Right ventricle myocardium inferior (tissue), 1 donor: ENCODE measurements at regions not wholly inside any gene's neighbourhood (a gene's known extent, or its start where the extent isn't known, plus 50 kb on each side); places are given as distances from the start of the nearest gene placed in this dataset.

Experiments
- ATAC-seq: fragments of 200-7000 bp; cut with Tn5 transposase; one replicate; pipeline ENCODE4 v1.9.1; 2020; ENCODE audit warnings: mild to moderate bottlenecking, moderate library complexity
- DNase-seq: peaks from one replicate; pipeline ENCODE4 v3.0.0; 2021; ENCODE audit errors: missing footprints
- intact Hi-C: fragments of 100-400 bp; cut with DNase I; formaldehyde crosslinking; loops from one replicate; pipeline ENCODE4 v1.11.0; 2022
- donor health status: DM: no; HTN: yes; CAD: no; lungs with severe emphysema.

GRCh38 chr4:126790633-126791032 lies 842.1 kb upstream of the INTU start:
- ATAC-seq = peak; percentile 52
- DNase-seq = no peak
- intact Hi-C loops = no loop called here

GRCh38 chr4:126794363-126794762 lies 838.4 kb upstream of the INTU start:
- intact Hi-C loops = no loop called here
- no peak for ATAC-seq
- DNase-seq = no peak

- DNase-seq (no peak), ATAC-seq (no peak)
- intact Hi-C loops = no loop called here
Observed at GRCh38 chr4:126798214-126798613, 834.5 kb upstream of the INTU start.

GRCh38 chr4:126799416-126799815 lies 833.3 kb upstream of the INTU start:
- intact Hi-C loops = no loop called here
- DNase-seq (no peak), ATAC-seq (no peak)

GRCh38 chr4:126799971-126800574 lies 832.7 kb upstream of the INTU start:
- DNase-seq (no peak), ATAC-seq (no peak)
- intact Hi-C loops = no loop called here

- ATAC-seq (no peak), DNase-seq (no peak)
- intact Hi-C loops = no loop called here
Observed at GRCh38 chr4:126800575-126801141, 832.1 kb upstream of the INTU start.

GRCh38 chr4:126807132-126807531 lies 825.6 kb upstream of the INTU start:
- DNase-seq = no peak
- intact Hi-C loops = no loop called here
- ATAC-seq = no peak

- intact Hi-C loops = no loop called here
- no peak for ATAC-seq
- no peak for DNase-seq
Observed at GRCh38 chr4:126812076-126812475, 820.7 kb upstream of the INTU start.

GRCh38 chr4:126820631-126821030 lies 812.1 kb upstream of the INTU start:
- DNase-seq (no peak), ATAC-seq (no peak)
- intact Hi-C loops = no loop called here

- intact Hi-C loops = no loop called here
- ATAC-seq (no peak), DNase-seq (no peak)
Observed at GRCh38 chr4:126821152-126821551, 811.6 kb upstream of the INTU start.

GRCh38 chr4:126825083-126825482 lies 807.7 kb upstream of the INTU start:
- no peak for DNase-seq
- no peak for ATAC-seq
- intact Hi-C loops = no loop called here

GRCh38 chr4:126827669-126828068 lies 805.1 kb upstream of the INTU start:
- DNase-seq (no peak), ATAC-seq (no peak)
- intact Hi-C loops = no loop called here

- no peak for DNase-seq
- ATAC-seq = no peak
- intact Hi-C loops = no loop called here
Observed at GRCh38 chr4:126834854-126835253, 797.9 kb upstream of the INTU start.

- intact Hi-C loops = no loop called here
- no peak for DNase-seq
- no peak for ATAC-seq
Observed at GRCh38 chr4:126838941-126839679, 793.6 kb upstream of the INTU start.

- DNase-seq = peak; percentile 46
- intact Hi-C loops = no loop called here
- no peak for ATAC-seq
Observed at GRCh38 chr4:126843492-126844067, 789.2 kb upstream of the INTU start.

GRCh38 chr4:126850286-126850685 lies 782.5 kb upstream of the INTU start:
- intact Hi-C loops = no loop called here
- no peak for ATAC-seq
- DNase-seq = no peak

GRCh38 chr4:126851391-126851790 lies 781.4 kb upstream of the INTU start:
- DNase-seq = no peak
- ATAC-seq = no peak
- intact Hi-C loops = no loop called here

GRCh38 chr4:126853715-126854114 lies 779.0 kb upstream of the INTU start:
- intact Hi-C loops = no loop called here
- DNase-seq (no peak), ATAC-seq (no peak)

GRCh38 chr4:126856906-126857305 lies 775.9 kb upstream of the INTU start:
- no peak for DNase-seq
- intact Hi-C loops = no loop called here
- no peak for ATAC-seq

GRCh38 chr4:126859314-126859713 lies 773.4 kb upstream of the INTU start:
- intact Hi-C loops = no loop called here
- ATAC-seq = no peak
- no peak for DNase-seq
